CD4-positive, alpha-beta T cell treated with Interleukin-4 for 4 hours (primary cell): ENCODE measurements at regions not wholly inside any gene's neighbourhood (a gene's known extent, or its start where the extent isn't known, plus 50 kb on each side); places are given as distances from the start of the nearest gene placed in this dataset.
"Not testable (repeated sequence)": the region's sequence is repeated elsewhere in the genome, so short reads cannot be mapped to it uniquely, and the experiment has no call there.

Source experiments
- DNase-seq: peaks from one replicate; pipeline ENCODE4 v3.0.0-alpha.2; 2020

DNA sequence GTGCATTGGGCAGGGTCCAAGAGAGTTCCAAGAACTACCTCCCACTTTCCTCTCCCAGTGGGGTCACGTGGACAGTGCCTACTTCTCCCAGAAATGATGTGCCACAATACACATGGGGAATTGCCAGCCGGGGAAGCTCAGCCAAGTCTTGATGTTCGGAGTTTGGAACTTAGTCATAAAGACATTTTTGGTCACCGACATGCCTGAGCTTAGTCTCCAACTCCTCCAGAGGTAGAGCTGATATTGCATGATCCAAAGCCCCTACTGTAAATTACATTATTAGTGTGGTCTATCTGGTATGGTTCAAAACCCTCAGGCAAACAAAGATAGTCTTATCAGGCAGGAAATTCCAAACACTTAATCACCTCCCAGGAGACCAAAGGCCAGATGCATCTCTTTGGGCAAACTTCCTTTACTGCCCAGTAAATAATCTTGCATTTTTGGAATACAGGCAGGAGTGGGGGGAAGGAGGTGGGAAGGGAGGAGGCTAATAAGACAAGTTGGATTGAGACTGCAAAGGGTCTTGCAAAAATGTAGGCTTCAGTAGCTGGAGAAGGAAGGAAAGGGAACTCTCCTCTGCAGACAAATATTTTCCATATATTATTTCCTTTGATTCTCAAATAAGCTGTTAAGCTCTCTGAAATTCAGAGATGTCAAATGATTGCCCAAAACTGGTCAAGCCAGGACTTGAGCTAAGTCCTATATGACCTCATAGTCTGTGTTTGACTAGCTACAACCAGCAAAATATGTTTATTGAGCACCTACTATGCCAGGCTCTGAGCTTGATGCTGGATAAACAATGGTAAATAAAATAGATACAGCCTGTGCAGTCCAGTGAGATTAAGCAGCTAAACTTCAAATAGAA, 99.4 kb downstream of the DRD1 start:
- no peak for DNase-seq

DNA sequence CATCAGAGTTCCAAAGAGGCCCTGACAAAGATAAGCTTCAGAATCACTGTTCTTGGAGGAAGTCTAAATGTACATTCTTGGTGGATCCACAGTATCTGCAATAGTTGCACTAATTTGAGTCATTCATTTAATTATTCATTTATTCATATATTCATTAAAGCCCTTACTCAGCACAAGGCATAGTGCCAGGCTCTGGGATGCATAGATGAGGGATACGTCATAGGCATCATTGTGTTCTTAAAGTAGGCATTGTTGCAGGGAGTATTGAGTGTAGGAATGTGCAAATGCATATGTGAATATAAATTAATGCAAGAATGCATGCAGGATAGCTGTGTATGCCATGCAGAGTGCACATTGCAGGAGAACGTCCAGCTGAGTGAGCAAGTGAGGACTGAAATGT, 100.7 kb downstream of the DRD1 start:
- no peak for DNase-seq

DNA sequence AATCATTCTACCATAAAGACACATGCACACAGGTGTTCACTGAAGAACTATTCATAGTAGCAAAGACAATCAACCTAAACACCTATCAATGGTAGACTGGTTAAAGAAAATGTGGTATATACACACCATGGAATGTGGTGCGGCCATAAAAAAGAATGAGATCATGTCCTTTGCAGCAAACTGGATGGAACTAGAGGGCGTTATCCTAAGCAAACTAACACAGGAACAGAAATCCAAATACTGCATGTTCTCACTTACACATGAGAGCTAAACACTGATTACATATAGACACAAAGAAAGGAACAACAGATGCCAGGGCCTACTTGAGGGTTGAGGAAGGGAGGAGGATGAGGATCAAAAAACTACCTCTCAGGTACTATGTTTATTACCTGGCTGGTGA, 103.8 kb downstream of the DRD1 start:
- DNase-seq: no peak

DNA sequence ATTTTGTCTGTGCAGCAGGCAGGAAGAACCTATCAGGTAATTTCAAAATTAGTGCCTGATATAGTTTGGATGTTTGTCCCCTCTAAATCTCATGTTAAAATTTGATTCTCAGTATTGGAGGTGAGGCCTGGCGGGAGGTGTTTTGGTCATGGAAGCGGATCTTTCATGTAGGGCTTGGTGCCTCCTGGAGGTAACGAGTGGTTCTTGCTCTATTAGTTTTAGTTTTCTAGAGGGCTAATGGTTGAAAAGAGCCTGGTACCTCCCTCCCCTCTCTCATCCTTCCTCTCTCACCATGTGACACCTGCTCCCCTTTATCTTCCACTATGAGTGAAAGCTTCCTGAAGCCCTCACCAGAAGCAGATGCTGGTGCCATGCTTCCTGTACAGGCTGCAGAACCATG, 106.3 kb downstream of the DRD1 start:
- no peak for DNase-seq

DNA sequence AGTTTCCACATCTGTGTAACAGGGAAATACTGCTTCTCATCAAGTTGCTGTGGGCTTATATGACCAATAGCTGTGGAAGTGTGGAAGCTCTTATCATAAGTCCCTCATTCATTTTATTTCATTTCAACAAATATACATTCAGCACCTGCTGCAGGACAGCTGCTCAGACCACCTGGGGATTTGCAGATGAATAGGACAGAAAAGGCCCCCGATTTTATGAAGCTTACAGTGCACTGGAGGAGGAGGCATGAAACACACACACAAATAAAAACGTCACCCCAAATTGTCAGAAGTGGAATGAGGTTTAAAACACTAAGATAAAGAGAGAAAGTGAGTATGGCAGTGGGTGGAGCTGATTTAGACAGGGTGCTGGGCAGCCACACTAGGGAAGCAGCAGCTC, 107.2 kb downstream of the DRD1 start:
- DNase-seq: no peak

DNA sequence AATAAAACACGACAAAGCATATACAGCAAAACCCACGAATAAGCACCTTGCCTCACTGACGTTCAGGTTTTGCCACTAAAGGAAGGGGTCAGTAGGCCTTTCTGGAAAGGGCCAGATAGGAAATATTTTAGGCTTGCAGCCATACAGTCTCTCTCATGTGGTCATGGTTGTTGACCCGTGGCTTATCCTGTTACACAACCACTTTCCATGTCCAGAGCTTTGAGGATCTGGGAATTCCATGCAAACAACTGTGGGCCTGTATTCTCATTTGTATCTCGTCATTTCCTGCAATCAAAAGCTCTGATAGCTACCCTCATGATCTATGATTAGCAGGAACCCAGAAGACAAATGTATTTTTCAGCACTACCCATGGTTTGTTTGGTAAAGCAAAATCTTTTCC, 108.3 kb downstream of the DRD1 start:
- DNase-seq: no peak

DNA sequence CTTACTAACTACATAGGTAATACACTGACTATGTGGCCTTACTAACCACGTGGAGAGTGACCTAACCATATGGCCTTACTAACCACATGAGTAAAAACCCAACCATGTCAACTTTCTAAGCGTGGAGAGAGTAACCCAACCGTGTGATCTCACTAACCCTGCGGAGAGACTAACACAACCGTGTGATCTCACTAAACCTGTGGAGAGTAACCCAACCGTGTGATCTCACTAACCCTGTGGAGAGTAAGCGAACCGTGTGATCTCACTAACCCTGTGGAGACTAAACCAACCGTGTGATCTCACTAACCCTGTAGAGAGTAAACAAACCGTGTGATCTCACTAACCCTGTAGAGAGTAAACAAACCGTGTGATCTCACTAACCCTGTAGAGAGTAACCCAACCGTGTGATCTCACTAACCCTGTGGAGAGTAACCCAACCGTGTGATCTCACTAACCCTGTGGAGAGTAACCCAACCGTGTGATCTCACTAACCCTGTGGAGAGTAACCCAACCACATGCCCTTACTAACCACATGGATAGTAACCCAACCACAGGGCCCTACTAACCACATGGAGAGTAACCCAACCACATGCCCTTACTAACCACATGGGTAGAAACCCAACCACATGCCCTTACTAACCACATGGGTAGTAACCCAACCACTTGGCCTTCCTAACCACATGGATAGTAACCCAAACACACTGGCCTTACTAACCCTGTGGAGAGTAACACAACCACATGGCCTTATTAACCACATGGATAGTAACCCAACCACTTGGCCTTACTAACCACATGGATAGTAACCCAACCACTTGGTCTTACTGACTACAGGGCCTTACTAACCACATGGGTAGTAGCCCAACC, 112.6 kb downstream of the DRD1 start:
- DNase-seq: not testable (repeated sequence)

DNA sequence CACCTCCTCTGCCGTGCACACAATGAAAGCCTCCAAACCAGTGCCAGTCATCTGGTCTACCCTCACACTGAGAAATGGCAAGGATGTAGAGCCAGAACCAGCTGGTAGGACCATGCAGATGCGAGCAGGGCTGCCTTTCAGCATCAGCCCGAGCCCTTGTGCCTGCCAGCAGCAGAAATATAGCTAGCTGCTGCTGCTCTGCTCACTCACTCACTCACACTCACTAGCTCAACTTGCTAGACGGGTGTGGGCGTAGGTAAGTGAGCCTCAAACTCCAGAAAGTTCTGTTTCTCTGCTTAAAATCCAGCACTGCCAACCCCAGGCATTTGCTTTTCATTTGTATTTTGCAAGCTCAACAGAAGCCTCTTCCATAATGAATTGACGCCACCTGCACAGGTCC, 114.0 kb downstream of the DRD1 start:
- no peak for DNase-seq

DNA sequence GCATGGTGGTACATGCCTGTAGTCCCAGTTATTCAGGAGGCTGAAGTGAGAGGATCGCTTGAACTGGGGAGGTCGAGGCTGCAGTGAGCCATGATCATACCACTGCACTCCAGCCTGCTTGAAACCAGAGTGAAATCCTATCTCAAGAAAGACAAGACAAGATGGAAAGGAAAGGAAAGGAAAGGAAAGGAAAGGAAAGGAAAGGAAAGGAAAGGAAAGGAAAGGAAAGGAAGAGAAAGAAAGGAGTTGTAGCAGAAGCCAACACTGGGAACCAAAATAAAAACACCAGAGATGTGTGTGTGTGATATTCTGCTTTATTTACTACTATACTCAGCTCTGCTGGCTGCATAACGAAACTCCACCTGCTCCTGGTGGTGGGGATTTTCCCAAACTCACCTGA, 115.3 kb downstream of the DRD1 start:
- DNase-seq: no peak

DNA sequence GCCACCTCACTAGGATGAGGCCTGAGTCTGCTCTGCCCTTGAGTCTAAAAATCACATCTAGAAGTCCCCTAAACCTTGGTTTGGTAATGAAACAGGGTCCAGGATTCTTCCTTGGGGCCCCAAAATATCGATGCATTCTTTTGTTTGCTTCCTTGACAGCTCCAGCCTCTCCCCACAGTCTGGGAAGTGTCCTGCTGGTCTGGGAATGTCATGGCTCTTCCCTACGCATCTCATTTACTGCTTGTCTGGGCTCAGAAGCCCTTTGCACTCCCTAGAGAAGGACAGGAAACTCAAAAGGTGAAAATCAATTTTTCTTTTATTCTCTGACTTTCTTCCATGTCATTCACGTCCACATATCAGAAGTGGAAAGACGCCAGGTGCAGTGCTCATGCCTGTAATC, 115.8 kb downstream of the DRD1 start:
- DNase-seq: no peak

DNA sequence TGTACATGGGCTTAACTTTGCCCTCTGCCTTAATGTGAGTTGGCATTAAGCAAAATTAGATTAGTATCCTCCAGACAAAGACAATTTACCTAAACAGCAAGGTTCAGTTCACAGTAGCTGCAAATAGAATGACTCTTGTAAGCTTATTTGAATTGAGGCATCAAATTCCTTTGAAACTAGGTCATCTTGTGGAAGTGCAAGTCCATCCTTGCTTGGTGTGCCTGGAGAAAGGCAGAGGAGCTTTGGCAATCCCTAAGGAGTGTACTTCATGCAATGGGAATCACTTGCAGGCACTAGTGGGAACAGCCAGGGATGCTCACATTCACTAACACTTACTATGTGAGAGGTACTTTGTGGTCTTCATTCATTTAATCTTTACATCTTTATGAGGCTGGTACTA, 118.3 kb downstream of the DRD1 start:
- no peak for DNase-seq

DNA sequence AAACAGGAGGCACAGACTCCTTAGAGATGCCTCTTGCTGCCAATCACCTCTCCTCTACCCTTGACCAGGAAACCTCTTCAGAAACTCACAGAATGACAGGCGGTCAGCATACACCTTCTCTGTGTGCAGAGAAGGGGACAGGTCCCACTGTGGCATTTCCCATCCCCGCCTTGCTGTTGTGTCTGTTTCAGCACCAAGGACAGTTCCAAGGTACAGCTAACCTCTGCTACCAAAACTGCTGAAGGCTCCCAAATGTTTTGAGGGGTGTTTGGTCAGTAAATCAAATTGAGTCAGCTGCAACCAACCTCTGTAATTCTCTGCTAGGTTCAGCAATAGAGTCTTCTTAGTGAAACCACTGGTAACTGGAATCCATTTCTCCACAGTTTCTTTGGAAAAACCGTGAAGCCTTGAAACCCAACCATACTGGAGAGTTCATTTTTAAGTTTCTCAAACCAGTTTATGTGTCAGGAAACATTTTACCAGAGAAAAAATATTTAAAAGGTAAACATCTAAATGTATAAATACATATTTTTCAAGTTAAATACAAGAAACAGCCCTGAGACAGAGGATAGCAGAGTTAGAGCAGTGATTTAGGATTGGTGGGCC, 122.0 kb downstream of the DRD1 start:
- no peak for DNase-seq

DNA sequence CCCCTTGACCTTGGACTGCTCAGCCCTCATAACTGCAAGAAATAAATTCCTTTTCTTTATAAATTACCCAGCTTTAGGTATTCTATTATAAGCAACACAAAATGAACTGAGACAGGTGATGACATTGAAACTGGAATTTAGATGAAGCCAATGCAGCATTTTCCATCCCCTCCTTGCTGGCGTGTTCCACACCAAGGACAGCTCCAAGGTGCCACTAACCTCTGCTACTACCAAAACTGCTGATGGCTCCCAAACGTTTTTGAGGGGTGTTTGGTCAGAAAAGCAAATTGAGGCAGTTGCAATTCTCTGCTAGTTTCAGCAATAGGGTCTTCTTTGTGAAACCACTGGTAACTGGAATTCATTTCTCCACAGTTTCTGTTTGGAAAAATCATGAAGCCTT, 124.8 kb downstream of the DRD1 start:
- no peak for DNase-seq

DNA sequence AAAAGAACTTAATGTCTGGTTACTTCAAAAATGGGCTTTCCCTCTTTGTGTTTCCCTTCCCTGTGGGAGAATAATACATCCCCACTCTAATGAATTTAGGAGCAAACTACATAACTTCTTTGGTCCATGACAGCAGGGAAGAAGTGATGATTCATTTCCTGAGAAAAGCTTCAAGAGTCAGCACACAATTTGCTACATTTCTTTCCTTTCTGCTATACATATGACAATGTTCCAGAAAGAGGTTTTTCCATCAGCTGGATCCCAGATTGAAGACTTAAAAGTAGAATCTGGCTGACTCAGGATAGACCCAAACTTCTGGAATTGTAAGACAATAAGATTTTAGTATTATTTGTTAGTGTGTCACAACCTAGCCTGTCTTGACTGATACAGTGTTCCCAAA, 126.1 kb downstream of the DRD1 start:
- no peak for DNase-seq

DNA sequence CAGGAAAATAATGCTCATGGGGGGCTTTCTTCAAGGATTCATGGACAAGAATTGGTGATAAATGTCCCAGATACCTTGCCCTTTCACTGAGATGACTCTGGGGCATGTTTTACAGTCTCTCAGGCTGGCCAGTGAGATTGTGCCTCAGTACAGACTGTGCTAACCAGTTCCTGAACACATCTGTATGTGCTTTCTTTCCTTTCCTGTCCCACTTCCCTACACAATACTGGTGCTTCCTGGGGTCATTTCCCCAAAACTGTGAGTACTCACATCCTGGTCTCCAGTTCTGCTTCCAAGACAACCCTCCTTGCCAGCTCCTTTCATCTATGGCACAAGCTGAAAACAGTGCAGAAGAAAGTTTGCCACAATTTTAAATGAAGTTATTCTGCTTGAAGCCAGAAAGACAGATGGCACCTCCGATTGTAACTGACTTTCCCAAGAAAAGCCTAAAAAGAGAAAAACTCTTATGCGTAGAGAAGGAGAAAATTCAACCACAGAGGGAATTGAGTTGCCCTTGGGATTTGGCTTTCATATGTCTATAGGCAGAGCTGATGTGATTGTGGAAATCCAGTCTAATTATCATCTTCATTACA, 134.7 kb downstream of the DRD1 start:
- no peak for DNase-seq

DNA sequence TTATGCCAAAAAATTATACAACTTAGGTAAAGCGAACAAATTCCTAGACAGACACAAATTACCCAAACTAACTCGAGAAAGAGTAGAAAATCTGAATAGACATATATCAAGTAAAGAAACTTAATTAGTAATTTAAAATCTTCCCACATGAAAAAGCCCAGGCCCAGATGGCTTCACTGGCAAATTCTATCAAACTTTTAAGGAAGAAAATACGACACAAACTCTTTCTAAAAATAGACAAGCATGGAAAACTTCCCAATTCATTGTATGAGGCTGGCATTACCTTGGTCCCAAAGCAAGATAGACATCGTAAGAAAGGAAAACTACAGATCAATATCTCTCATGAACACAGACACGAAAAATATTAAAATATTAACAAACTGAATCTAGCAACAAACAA, 135.3 kb downstream of the DRD1 start:
- no peak for DNase-seq

DNA sequence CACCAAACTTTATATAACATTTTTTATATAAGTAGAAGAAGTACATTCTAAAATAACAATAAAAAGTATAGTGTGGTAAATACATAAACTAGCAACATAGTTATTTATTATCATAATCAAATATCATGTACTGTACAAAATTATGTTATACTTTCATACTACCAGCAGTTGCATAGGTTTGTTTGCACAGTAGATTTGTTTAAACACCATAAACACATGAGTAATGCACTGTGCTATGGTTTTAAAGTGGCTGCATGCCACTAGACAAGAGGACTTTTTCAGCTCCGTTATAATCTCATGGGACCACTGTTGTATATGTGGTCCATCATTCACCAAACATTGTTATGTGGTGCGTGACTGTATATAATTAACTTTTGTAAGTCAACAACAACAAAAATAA, 137.6 kb downstream of the DRD1 start:
- DNase-seq: no peak

DNA sequence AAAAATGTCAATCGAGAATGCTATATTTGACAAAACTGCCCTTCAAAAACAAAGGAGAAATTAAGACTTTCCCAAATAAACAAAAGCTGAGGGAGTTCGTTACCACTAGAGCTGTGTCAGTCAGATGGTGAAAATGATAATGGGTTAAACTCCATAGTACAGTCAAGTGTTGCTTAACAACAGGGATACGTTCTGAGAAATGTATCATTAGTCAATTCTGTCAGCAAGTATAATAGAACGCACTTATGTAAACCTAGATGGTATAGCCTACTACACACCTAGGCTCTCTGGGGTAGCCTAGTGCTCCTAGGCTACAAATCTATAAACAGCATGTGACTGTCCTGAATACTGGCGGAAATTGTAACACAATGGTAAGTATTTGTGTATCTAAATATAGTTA, 138.7 kb downstream of the DRD1 start:
- DNase-seq: no peak

DNA sequence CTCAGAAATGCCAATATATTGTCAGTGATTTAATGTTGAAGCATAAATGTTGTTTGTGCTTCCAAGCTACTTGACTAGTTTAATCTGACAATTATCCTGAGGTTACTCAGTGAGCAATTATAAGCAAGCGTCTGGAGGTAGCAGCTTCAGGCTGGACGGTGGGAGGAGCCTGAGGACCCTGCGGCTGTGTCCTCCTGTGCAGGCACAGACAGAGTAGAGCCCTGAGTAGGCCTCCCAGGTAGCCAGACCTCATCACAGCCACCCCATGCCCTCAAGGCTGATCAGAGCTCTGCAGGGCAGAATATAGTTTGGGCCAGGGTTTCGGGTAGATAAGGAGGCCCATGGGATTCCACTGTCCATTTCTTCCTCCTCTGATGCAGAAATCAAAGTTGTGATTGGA, 153.6 kb downstream of the DRD1 start:
- DNase-seq: no peak

DNA sequence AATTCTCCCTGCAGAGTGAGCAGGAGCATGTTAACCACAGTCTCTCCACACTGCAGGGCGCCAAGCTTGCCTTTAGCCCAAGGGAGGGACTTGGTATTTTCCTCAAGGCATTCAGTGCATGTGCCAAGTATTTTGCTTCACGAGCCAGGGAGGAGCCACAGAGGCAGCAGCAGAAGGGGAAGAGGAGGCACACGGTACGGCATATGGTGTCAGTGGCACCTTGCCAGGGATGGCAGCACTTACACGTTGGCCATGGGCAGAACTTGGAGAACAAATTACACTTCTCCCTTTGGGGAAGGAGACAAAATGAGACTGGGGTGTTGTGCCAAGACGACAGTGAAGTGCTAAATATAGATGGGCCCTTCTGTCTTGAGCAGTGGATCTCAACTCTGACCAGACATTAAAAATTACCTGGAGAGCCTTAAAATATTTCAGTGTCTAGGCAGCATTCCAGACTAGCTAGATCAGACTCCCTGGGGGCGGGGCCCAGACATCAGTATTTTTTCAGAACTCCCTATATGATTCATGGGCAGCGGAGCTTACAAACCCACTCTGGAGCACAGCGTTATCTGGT, 155.8 kb downstream of the DRD1 start:
- DNase-seq: no peak

DNA sequence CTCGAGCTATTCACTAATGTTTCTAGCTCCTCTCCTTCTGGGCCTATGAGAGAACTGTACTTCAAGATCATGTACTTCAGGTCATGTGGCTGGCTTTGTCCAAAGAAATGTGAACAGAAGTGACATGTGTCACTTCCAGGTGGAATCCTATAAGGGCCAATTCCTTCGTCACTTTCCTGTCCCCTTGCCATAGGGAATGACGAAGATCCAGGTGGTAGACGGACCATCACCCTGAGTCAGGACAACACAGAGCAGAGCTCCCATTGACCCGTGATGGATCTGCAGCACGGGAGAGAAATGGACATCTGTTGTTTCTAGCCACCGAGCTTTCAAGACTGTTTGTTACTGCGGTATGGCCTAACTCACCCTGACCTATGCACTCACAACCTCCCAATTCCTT, 157.0 kb downstream of the DRD1 start:
- DNase-seq: no peak

DNA sequence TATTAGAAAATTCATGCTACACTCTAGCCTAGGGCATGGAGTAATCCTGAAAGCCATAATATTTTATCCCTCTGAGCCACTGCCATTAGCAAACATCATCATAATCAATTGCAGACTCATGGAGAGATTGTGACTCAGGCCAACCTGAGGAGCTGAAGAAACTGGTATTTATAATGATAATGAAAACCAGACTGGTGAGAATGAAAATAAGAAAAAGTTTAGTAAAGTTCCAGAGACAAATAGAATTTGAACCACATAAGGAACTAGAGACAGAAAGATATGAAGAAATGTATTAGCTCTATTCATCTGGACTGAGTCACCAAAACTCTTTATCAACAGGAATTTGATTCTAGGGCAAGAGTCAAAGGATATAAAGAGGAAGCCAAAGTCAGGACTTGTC, 158.7 kb downstream of the DRD1 start:
- no peak for DNase-seq

DNA sequence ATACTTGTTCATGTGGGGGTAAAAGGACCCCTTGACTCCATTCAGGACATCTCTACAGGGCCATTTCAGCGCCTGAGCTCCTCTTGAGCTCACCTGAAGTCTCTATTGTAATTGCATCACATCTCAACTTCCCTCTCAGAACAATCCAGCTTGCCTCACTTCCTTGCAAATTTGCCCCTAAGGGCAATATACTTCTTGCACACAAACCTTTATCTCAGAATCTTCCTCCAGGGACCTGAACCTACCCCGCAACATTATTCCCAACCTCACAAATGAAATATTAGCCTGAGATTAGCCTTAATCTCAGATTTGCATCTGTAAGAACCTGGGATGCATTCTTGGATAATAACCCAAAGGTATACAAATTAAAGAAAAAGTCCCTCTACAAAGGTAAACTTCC, 159.2 kb downstream of the DRD1 start:
- DNase-seq: no peak
